EH (cell line): ENCODE measurements at regions not wholly inside any gene's neighbourhood (a gene's known extent, or its start where the extent isn't known, plus 50 kb on each side); places are given as distances from the start of the nearest gene placed in this dataset.

Experiments
- DNase-seq: peaks from one replicate; pipeline ENCODE4 v3.0.0-alpha.2; 2015; ENCODE audit warnings: low read depth

DNA sequence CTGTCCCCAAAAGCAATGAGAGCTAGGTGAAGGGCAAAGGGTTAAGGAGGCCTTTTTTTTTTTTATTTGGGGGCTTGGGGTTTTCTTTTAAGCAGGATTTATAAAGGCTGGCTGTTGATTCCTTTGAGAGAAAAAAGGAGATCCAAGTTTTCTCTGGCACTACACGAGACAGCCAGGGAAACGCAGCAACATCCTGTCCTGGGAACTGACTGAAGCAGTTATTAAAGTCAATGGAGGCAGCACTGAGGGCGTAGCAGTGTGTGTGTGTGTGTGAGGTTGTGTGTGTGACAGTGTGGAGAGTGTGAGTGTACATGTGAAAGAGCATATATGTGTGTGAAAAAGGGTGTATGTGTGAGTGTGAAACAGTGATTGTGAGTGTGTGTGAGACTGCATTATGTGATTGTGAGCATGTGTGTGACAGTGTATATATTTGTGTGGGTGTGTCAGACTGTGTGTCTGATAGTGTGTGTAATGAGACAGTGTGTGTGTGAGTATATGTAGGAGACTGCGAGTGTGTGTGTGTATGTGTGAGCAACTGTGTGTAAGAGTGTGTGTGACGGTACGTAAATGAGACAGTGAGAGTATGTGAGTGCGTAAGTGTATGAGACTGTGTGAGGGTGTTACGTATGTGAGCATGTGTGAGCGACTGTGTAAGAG, 65.9 kb upstream of the TIAM1 start:
- DNase-seq = no peak

DNA sequence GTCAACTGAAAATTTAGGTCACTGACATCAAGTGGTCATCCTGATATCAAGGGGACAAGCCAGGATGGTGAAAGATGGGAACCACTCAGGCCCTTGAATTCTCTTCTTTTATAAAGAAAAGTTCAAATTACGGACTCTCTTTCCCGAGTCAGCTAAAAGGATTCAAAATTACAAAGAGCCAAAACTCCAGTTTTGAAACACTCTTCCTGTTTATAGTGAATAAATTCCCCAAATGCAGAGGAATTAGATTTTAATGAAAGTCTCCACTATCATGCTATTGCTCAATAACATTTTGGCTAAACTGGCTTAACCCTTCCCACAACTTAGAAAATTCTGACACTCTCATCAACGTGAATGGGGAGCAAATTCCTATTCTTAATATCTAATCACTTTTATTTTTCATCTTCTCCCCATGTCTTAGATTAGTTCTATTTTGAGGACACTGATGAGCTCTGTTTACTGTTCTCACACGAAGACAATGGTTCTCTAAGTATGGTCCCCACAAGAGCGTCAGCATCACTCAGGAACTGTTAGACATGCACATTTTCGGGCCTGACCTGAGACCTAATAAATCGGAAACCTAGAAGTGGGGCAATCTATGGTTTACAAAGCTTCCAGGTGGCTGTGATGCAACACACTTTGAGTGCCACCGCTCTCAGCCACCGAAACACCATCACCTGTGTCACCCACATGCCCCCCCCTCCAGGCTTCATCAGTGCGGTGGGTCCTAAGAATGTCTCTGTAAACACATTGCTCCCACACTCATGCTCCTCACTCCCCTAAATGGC, 64.4 kb upstream of the TIAM1 start:
- DNase-seq = no peak

- no peak for DNase-seq
Observed at GRCh38 chr21:31406510-31406909, 62.4 kb upstream of the TIAM1 start.

- no peak for DNase-seq
Observed at GRCh38 chr21:31405604-31406003, 61.5 kb upstream of the TIAM1 start.

DNA sequence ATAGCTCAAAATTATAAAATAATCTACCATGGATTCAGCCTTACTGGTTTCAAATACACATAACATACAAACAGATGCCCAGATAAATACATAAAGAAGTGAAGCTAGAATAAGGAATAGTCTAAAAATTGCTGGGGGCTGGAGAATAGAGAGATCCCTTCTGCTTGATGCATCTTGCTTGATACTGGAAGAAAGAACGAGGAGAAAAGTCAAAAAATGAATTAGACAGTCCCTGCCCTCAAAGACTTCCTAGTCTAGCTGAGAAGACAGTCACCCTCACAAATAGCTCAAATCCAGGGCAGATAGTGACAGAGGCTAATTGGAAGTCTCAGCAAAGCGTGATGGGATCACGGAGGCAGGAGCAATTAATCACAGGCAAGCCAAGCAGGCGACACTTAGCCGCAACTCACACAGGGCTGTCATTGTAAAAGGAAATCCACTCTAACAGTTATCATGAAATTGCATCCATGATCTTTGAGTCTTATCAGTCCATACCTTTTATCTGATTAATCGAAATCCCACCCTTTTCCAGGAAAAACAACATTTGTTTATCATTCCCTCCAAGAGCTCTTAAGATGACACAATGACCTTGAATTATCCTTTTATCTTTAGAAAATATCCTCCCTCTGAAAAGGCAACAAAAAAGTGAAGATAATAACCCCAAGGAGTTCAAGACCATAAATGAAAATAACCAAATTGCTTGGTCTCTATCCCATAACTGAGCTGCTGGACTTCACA, 59.7 kb upstream of the TIAM1 start:
- no peak for DNase-seq

DNA sequence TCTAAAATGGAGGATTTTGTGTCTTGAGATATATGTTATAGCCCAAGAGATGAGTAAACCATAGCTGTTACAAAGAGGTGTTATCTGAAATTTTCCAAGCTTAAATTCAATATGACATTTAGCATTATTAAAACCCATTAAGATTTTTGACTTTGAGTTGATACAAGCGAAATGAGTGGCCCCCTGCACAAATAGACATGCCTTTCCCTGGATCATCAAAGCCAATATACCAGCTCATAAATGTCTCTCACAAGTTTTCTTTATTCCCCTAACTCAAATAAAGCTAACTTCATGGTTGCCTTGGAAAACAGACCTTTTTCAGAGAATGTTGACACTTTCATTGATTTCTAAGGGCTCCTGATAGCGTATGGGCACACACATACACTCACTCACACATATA, 55.5 kb upstream of the TIAM1 start:
- no peak for DNase-seq

GRCh38 chr21:31398574-31398973, 54.5 kb upstream of the TIAM1 start:
- DNase-seq = no peak

- DNase-seq = no peak
Observed at GRCh38 chr21:31397939-31398338, 53.9 kb upstream of the TIAM1 start.

GRCh38 chr21:31397515-31397926, 53.5 kb upstream of the TIAM1 start:
- no peak for DNase-seq

DNA sequence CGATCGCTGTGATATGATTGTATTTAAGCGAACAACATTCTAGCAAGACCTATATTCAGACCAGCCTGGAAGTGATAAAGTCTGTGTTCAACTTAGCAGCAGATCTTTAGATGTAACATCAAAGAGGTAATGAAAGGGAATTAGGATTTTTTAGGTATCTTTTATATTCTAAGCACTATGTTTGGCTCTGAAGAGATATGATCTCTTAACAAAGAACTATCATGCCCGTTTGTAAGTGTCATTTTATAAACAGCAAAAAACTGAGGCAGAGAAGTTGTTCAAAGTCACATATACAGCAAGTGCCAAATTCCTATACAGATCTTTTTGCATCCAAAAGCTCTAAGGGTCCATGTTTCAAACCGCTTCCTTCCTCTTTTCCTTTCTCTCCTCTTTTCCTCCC, 53.0 kb upstream of the TIAM1 start:
- no peak for DNase-seq

GRCh38 chr21:31396399-31396798, 52.3 kb upstream of the TIAM1 start:
- DNase-seq = no peak

DNA sequence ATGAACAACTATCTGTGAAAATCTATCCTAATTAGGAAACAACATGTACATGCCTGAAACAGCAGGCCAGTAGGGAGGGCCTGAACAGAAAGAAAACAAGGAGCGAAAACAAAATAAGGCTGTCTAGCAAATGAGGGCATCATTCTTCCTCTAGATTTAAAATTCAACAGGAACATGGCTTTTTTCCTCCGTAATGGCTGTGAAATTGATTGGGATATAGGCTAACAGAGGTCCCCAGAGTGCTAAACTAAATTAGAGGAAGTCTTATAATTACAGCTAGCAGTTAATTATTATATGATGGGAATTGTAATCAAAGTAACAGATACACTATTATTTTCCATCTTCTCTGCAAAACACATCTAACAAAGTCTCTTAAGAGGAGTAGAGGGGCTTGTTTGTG, 51.7 kb upstream of the TIAM1 start:
- DNase-seq = no peak

GRCh38 chr21:31395268-31395667, 51.2 kb upstream of the TIAM1 start:
- no peak for DNase-seq

DNA sequence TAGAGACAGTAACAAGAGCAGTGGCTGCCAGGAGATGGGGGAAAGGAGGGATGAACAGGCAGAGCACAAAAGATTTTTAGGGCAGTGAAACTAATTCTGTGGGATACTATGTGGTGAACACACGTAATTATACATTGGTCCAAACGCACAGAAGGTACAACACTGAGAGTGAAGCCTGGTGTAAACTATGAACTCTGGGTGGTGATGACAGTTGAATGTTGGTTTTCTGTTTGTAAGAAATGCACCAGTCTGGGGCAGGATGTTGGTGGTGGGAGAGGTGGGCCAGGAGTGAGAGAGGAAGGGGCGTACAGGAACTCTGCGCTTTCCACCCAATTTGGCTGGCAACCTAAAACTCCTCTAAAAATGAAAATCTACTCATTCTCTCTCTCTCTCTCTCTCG, 50.2 kb upstream of the TIAM1 start:
- no peak for DNase-seq
